HL-60 (cell line): ENCODE measurements at regions not wholly inside any gene's neighbourhood (a gene's known extent, or its start where the extent isn't known, plus 50 kb on each side); places are given as distances from the start of the nearest gene placed in this dataset.

Experiments
- CTCF ChIP-seq: IDR thresholded peaks from one replicate; pipeline ENCODE4 v1.5.1; 2011; ENCODE audit warnings: low read length, control low read depth, inconsistent platforms; ENCODE audit not compliant: insufficient read depth
- TF ChIP-seq, protein P1 (sequence below): IDR thresholded peaks from 2 replicates; pipeline ENCODE4 v1.6.1; 2012; ENCODE audit warnings: low read depth; ENCODE audit not compliant: insufficient replicate concordance

- no peak for TF ChIP-seq CTCF
- TF ChIP-seq, protein P1, sequence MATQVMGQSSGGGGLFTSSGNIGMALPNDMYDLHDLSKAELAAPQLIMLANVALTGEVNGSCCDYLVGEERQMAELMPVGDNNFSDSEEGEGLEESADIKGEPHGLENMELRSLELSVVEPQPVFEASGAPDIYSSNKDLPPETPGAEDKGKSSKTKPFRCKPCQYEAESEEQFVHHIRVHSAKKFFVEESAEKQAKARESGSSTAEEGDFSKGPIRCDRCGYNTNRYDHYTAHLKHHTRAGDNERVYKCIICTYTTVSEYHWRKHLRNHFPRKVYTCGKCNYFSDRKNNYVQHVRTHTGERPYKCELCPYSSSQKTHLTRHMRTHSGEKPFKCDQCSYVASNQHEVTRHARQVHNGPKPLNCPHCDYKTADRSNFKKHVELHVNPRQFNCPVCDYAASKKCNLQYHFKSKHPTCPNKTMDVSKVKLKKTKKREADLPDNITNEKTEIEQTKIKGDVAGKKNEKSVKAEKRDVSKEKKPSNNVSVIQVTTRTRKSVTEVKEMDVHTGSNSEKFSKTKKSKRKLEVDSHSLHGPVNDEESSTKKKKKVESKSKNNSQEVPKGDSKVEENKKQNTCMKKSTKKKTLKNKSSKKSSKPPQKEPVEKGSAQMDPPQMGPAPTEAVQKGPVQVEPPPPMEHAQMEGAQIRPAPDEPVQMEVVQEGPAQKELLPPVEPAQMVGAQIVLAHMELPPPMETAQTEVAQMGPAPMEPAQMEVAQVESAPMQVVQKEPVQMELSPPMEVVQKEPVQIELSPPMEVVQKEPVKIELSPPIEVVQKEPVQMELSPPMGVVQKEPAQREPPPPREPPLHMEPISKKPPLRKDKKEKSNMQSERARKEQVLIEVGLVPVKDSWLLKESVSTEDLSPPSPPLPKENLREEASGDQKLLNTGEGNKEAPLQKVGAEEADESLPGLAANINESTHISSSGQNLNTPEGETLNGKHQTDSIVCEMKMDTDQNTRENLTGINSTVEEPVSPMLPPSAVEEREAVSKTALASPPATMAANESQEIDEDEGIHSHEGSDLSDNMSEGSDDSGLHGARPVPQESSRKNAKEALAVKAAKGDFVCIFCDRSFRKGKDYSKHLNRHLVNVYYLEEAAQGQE: no peak
Observed at GRCh38 chr3:87161851-87162250, 65.3 kb upstream of the CHMP2B start.
